ENCODE measurements at regions not wholly inside any gene's neighbourhood (a gene's known extent, or its start where the extent isn't known, plus 50 kb on each side); places are given as distances from the start of the nearest gene placed in this dataset.

DNA sequence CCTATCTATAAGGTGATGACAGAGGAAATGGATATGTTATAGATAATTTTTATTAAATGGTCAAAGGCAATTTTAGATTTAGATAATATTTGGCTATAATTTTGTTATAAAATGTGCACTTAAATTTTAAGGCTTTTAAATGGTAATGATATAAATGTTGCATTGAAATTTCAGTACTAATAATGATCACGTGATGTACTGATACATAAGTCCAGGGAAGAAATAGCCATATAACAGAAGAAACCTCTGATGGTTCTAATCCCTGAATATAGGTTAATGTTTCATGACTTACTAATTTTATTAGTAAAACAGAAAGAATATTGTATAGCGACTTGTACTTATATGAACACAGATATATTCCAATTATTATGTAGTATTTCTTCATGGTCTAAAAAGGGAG, 211.9 kb downstream of the SOCS6 start:
- no peak overlapping the region for H3K27ac ChIP-seq (ENCODE audit: low read length)
- no peaks in the 10 kb centered on the region for H3K9me3 ChIP-seq (ENCODE audit: control insufficient read depth, low read length)
- no peak overlapping the region for H3K4me3 ChIP-seq (ENCODE audit: low read length)
- H3K4me1 ChIP-seq (ENCODE audit: control insufficient read depth, insufficient read depth, low read length), result no peaks in the 10 kb centered on the region
- no peaks in the 10 kb centered on the region for H3K27me3 ChIP-seq (ENCODE audit: control insufficient read depth, insufficient read depth)
- DNase-seq (no peak), ATAC-seq (no peak)
- intact Hi-C loops (cut with DNase I), result no loop called here
- WGBS, result 84% methylated on average over 2 of the region's 2 CpGs

DNA sequence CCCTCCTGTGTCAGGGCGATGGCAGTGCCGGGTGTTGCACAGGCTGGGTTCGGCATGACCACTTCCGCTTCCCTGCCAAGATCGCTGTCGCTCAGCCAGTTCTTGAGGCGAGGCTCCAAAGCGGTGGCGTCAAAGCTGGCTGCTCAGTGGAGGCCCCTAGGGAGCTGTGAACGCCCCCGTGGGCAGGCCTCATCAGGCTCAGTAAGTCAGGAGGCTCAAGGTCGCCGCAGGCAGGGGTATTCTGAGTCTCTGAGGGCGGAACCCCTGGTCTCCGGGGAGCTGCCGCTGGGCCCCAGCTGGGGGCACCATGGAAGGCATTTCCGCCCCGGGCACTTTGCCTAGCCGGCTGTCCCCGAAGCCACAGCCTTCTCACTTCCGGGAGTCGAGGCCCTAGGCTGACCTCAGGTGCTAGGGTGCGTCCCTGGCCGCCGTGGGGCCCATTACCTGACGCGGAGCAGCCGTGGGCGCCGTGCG, 210.4 kb downstream of the SOCS6 start:
- WGBS, result 80% methylated on average over 31 of the region's 31 CpGs
- DNase-seq (peak; percentile 12 to 34 (median 32)), ATAC-seq (no peak)

DNA sequence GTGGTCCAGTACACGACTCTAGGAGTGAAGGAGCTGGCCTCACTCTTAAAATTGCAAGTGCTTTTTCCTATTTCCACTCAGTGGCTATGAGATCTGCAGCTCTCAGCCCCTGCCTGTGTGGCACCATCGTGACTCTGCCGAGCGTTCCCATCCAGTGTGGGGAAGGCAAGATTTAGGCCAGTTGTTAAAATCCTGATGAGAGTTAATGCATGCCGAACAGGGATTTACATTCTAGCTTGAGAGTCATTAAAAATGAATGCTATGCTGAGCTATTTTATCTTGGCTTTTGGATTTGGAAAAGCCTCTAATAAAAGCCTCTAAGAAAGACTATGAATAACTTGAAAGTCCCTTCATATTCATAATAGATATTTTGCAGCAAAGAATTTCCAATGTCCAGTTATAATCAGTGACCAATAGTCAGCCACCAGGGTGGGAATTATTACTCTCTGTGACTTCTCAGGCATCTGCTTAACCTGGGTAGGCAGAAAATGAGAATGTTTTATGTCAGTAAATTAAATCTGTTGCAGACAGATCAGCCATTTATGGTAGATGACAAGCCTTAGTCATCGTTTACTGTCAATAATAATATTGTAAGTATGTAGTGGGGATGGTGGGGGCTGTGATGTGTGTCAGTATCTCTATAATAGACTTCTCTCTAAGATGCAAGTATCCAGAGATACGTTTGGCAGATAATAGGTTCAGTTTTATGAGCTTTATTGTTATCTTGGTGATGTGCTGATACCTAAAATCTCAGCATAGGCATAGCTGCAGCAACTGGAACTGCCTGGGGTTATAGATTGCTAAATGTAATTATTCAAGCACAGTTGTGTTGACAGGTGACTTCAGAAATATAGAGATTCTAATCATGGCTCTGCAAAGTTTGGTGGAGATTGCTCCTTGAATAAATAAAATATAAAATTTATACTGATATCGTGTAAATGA, 207.8 kb downstream of the SOCS6 start:
- H3K4me1 ChIP-seq (ENCODE audit: control insufficient read depth, insufficient read depth, low read length), result no peaks in the 10 kb centered on the region
- H3K27ac ChIP-seq (ENCODE audit: low read length), result no peak overlapping the region
- no peaks in the 10 kb centered on the region for H3K27me3 ChIP-seq (ENCODE audit: control insufficient read depth, insufficient read depth)
- 62% methylated on average over 8 of the region's 8 CpGs for WGBS
- DNase-seq, result no peak
- ATAC-seq, result no peak
- intact Hi-C loops (cut with DNase I), result no loop called here
- no peak overlapping the region for H3K4me3 ChIP-seq (ENCODE audit: low read length)
- H3K9me3 ChIP-seq (ENCODE audit: control insufficient read depth, low read length), result no peaks in the 10 kb centered on the region

More for the DNA sequence above, 210.4 kb downstream of the SOCS6 start:
- H3K4me3 ChIP-seq (ENCODE audit: low read length), result no peak overlapping the region
- H3K9me3 ChIP-seq (ENCODE audit: control insufficient read depth, low read length), result no peaks in the 10 kb centered on the region
- no peaks in the 10 kb centered on the region for H3K27me3 ChIP-seq (ENCODE audit: control insufficient read depth, insufficient read depth)
- no peak overlapping the region for H3K27ac ChIP-seq (ENCODE audit: low read length)
- intact Hi-C loops (cut with DNase I), result no loop called here
- H3K4me1 ChIP-seq (ENCODE audit: control insufficient read depth, insufficient read depth, low read length), result no peaks in the 10 kb centered on the region

- WGBS, result 91% methylated on average over 2 of the region's 2 CpGs
- ATAC-seq, result no peak
Observed at GRCh38 chr18:70494524-70494923, 205.7 kb downstream of the SOCS6 start.

GRCh38 chr18:70493461-70493860, 204.6 kb downstream of the SOCS6 start:
- DNase-seq, result no peak
- H3K27me3 ChIP-seq (ENCODE audit: control insufficient read depth, insufficient read depth), result no peaks in the 10 kb centered on the region
- no peaks in the 10 kb centered on the region for H3K9me3 ChIP-seq (ENCODE audit: control insufficient read depth, low read length)
- no peak overlapping the region for H3K4me3 ChIP-seq (ENCODE audit: low read length)
- intact Hi-C loops (cut with DNase I), result no loop called here
- ATAC-seq, result no peak
- no peak overlapping the region for H3K27ac ChIP-seq (ENCODE audit: low read length)
- H3K4me1 ChIP-seq (ENCODE audit: control insufficient read depth, insufficient read depth, low read length), result no peaks in the 10 kb centered on the region
- 79% methylated on average over 9 of the region's 9 CpGs for WGBS

More at GRCh38 chr18:70494524-70494923, 205.7 kb downstream of the SOCS6 start:
- intact Hi-C loops (cut with DNase I), result no loop called here
- no peaks in the 10 kb centered on the region for H3K27me3 ChIP-seq (ENCODE audit: control insufficient read depth, insufficient read depth)
- H3K4me3 ChIP-seq (ENCODE audit: low read length), result no peak overlapping the region
- H3K4me1 ChIP-seq (ENCODE audit: control insufficient read depth, insufficient read depth, low read length), result no peaks in the 10 kb centered on the region
- H3K27ac ChIP-seq (ENCODE audit: low read length), result no peak overlapping the region
- no peak for DNase-seq
- H3K9me3 ChIP-seq (ENCODE audit: control insufficient read depth, low read length), result no peaks in the 10 kb centered on the region

GRCh38 chr18:70491734-70492348, 203.0 kb downstream of the SOCS6 start:
- no peak overlapping the region for H3K4me3 ChIP-seq (ENCODE audit: low read length)
- no peaks in the 10 kb centered on the region for H3K4me1 ChIP-seq (ENCODE audit: control insufficient read depth, insufficient read depth, low read length)
- ATAC-seq, result peak in 1 of 2 donors; percentile 41
- H3K27ac ChIP-seq (ENCODE audit: low read length), result no peak overlapping the region
- H3K9me3 ChIP-seq (ENCODE audit: control insufficient read depth, low read length), result no peaks in the 10 kb centered on the region
- H3K27me3 ChIP-seq (ENCODE audit: control insufficient read depth, insufficient read depth), result no peaks in the 10 kb centered on the region
- DNase-seq, result peak in 2 of 3 donors; percentile 42 to 57
- WGBS, result 68% methylated on average over 4 of the region's 4 CpGs
- intact Hi-C loops (cut with DNase I), result no loop called here

DNA sequence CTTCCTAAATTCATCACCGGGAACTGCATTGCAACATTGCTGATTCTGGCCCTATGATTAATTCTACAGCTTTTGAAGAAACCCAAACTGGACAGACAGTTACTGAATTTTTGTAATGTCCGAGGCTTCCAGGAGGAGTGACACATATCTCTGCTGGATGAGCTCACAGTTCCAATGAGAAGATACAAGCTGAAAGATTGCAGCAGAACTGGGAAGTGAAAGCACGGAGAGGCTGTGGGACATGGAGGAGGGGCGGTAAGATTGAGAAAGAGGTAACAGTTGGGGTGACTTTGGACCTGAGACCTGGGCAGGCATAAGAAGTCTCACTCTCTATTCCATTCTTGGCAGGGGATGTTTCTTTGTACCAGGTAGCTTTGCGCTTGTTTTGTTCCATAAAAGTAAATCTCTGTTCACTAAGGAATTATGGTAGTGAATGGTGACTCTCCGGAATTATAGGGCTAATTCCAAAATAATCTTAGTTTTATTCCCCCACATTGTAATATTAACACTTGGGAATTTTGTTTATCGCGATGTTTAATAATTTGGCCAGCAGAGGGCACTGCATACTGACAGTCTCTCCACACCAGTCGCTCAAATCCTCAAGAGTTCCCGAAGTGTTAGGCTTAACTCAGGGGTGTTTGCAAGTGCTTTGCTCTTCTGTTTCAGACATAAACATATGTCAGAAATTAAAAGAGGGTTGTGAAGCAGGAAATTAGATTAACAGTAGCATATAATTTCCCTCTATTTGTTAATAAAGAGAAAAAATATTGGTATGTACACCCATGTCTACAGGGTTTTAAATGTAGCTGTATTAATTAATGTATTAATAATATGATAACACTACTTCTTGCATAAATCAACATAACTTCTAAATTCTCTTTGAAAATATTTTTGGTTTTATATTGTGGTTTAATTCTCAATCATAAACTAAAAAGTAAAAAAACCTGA, 201.4 kb downstream of the SOCS6 start:
- H3K27me3 ChIP-seq (ENCODE audit: control insufficient read depth, insufficient read depth), result no peaks in the 10 kb centered on the region
- no peak overlapping the region for H3K4me3 ChIP-seq (ENCODE audit: low read length)
- DNase-seq (peak in 1 of 3 donors; percentile 9), ATAC-seq (peak; percentile 47 to 69)
- no peaks in the 10 kb centered on the region for H3K4me1 ChIP-seq (ENCODE audit: control insufficient read depth, insufficient read depth, low read length)
- 12% methylated on average over 10 of the region's 10 CpGs for WGBS
- no peaks in the 10 kb centered on the region for H3K9me3 ChIP-seq (ENCODE audit: control insufficient read depth, low read length)
- no peak overlapping the region for H3K27ac ChIP-seq (ENCODE audit: low read length)
- intact Hi-C loops (cut with DNase I), result no loop called here

- DNase-seq (no peak), ATAC-seq (no peak)
- Histone ChIP-seq H3K4me1 (ENCODE audit: control insufficient read depth, insufficient read depth, low read length) (no peaks in the 10 kb centered on the region), H3K4me3 (ENCODE audit: low read length) (no peak overlapping the region), H3K9me3 (ENCODE audit: control insufficient read depth, low read length) (no peaks in the 10 kb centered on the region), H3K27me3 (ENCODE audit: control insufficient read depth, insufficient read depth) (no peaks in the 10 kb centered on the region), H3K27ac (ENCODE audit: low read length) (no peak overlapping the region)
- intact Hi-C loops (cut with DNase I), result no loop called here
- 39% methylated on average over 4 of the region's 4 CpGs for whole genome bisulfite sequencing
Observed at GRCh38 chr18:70489571-70489970, 200.7 kb downstream of the SOCS6 start.

- DNase-seq (no peak), ATAC-seq (peak in 1 of 2 donors; percentile 63)
- Histone ChIP-seq H3K9me3 (ENCODE audit: control insufficient read depth, low read length) (no peaks in the 10 kb centered on the region), H3K4me3 (ENCODE audit: low read length) (no peak overlapping the region), H3K27ac (ENCODE audit: low read length) (no peak overlapping the region), H3K4me1 (ENCODE audit: control insufficient read depth, insufficient read depth, low read length) (no peaks in the 10 kb centered on the region), H3K27me3 (ENCODE audit: control insufficient read depth, insufficient read depth) (no peaks in the 10 kb centered on the region)
- 20% methylated on average over 5 of the region's 5 CpGs for WGBS
- intact Hi-C loops (cut with DNase I), result no loop called here
Observed at GRCh38 chr18:70469916-70470315, 181.1 kb downstream of the SOCS6 start.

DNA sequence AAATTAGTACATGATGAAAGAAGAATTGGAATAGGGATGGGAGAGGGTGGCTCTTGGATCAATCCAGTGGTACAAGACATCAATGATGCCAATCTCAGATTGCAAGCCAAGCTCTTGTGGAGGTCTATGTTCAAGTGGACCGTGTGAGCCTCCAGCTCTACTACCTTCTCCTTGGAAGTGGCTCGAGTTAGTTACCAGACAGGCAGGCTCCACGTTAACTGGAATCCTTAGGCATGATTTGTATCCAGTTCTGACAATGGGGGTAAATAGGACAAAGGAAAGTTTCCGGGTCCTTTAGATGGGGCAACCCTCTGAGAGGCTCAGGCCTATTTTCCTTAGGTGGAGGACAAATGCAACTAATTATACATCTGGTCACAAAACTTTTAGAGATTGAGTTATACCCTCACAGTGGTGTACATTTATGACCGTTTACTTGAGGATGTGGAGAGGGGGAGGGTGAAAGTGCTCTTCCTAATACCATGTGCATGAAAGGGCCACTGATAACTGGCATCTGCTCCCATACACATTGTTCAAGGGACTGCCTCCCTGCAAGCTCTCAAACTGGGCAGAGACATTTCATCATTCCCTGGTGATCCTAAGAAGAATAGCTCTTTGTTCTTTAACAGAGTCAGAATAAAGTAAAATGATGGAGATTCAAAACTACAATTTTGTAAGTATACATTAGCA, 180.2 kb downstream of the SOCS6 start:
- no peaks in the 10 kb centered on the region for H3K27me3 ChIP-seq (ENCODE audit: control insufficient read depth, insufficient read depth)
- WGBS, result 84% methylated on average over 5 of the region's 5 CpGs
- H3K27ac ChIP-seq (ENCODE audit: low read length), result no peak overlapping the region
- H3K4me3 ChIP-seq (ENCODE audit: low read length), result no peak overlapping the region
- ATAC-seq, result no peak
- intact Hi-C loops (cut with DNase I), result no loop called here
- H3K9me3 ChIP-seq (ENCODE audit: control insufficient read depth, low read length), result no peaks in the 10 kb centered on the region
- no peaks in the 10 kb centered on the region for H3K4me1 ChIP-seq (ENCODE audit: control insufficient read depth, insufficient read depth, low read length)
- no peak for DNase-seq

All from right cardiac atrium (tissue), 5 donors.